ENCODE measurements at regions not wholly inside any gene's neighbourhood (a gene's known extent, or its start where the extent isn't known, plus 50 kb on each side); places are given as distances from the start of the nearest gene placed in this dataset.

DNA sequence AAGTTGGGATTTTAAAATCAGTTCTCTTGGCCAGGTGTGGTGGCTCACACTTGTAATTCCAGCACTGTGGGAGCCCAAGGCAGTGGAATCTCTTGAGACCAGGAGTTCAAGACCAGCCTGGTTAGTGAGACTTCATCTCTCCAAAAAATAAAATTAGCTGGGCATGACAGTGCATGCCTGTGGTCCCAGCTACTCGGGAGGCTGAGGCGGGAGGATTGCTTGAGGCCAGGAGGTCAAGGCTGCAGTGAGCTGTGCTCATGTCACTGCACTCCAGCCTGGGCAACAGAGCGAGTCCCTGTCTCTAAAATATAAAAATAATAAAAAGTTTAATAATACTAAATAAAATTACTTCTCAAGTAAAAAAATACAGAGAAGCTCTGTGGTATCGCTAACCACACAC lies 77.5 kb downstream of the FOXA2 start:
- DNase-seq (ENCODE audit: low read depth in 2 of 3, low spot score in 2 of 3): no peak

DNA sequence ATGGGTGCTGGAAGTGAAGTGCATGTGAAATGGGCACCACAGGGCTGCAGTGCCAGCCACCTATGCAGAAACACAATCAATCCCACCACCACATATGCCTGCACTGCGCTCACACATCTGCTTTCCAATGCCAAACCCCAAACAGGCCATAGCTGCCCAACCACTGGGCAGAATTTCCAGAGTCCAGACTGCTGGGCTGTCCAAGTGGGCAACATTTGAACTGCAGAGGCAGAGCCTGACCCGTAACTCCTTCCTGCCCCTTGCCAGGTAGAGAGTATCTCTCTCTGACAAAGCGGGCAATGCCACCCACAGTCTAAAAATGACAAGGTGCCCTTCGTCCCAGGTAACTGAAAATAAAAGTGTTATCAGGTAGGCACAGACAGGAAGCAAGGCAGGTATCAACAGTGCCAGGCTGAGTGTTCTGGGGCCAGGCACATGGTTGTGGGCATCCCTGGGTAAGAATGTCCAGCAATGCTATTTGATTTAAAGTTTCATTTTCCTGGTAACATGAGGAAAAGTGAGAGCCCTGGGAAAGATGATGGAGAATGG lies 79.5 kb downstream of the FOXA2 start:
- DNase-seq (ENCODE audit: low read depth in 2 of 3, low spot score in 2 of 3): no peak

GRCh38 chr20:22503577-22503976 lies 80.8 kb downstream of the FOXA2 start:
- DNase-seq (ENCODE audit: low read depth in 2 of 3, low spot score in 2 of 3): no peak

- DNase-seq (ENCODE audit: low read depth in 2 of 3, low spot score in 2 of 3): no peak
Observed at GRCh38 chr20:22502731-22503191, 81.6 kb downstream of the FOXA2 start.

DNA sequence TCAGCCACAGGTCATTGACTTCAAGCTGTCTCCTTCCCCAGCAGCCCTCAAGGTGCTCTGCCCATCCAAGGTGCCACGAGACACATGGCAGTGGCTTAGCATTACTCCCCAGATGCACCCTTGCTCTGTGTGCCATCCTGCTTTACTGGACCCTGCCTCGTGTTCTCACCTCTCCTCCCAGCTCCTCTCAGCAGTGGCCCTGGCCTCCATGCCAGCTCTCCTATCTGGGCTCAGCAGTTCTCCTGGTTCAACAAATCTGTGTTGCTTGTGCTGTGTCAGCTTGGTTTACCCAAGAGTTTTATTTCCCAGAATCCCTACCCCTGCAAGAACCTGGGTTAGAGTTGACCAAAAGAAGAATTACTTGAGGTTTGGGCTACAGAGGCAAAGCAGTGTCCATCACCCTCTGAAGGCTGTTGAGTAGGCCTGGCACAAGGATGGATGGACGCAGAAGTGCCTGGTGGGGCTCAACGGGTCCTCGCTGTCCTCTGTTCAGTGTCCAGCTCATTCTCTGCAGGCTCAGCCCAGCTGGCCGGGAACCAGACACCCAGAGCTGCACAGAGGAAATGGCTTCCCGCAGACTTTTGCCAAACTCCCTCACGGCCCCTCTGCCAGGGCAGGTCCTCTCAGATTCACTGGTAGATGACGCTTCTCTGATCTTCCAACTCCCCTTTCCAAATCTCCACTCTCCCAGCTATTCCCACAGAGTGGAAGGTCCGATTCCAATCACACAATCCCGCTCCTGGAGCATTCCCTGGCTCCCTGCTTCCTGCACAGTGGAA lies 82.6 kb downstream of the FOXA2 start:
- no peak for DNase-seq (ENCODE audit: low read depth in 2 of 3, low spot score in 2 of 3)

- no peak for DNase-seq (ENCODE audit: low read depth in 2 of 3, low spot score in 2 of 3)
Observed at GRCh38 chr20:22501034-22501433, 83.3 kb downstream of the FOXA2 start.

DNA sequence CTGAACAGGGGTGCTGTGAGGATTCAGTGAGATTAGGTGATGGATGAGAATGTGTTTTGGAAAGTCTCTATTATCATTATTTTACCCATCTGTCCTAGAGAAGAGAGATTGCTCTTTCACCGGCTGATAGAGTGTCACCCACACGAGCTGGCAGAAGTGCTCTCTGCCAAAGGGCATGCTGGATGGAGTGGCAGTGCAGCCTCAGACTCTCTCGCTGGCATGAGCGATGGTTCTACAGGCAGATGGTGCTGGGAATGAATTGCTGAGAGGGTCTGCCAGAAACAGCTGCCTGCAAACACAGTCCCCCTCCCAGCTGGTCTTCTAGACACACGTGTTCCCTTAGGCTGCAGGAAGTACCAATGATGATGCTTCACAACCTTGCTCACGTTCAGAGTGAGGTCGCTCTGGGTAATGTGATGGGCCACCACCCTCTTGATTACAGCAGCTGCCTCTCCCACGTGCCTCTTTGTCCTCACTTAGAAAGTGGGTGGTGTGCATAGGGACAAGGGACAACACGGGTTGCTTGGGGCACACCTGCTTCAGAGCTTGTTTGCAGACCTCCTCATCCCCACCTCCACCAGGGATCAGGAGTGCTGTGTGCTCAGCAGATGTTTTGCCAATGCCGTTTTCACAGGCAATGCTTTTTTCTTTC lies 84.7 kb downstream of the FOXA2 start:
- DNase-seq (ENCODE audit: low read depth in 2 of 3, low spot score in 2 of 3): no peak

GRCh38 chr20:22496817-22497216 lies 87.6 kb downstream of the FOXA2 start:
- no peak for DNase-seq (ENCODE audit: low read depth in 2 of 3, low spot score in 2 of 3)

DNA sequence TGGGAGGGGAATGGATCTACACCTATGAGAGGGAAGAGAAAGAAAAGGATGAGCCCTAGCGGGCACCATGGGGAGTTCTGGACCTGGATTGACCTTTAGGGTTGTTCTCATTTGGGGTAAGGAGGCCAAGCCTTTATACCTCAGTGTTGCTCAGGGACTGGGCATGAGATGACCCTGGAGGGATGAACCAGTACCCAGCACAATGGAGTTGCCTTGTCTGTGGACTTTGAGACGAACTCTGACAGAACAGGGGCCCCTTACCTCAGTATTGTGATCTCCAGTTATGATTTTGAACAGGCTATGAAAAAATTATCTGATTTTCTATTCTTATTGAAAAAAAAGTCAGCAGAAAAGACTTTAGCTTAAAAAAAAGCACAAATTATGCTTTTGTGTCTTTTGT lies 88.6 kb downstream of the FOXA2 start:
- no peak for DNase-seq (ENCODE audit: low read depth in 2 of 3, low spot score in 2 of 3)

- no peak for DNase-seq (ENCODE audit: low read depth in 2 of 3, low spot score in 2 of 3)
Observed at GRCh38 chr20:22495172-22495571, 89.2 kb downstream of the FOXA2 start.

GRCh38 chr20:22492497-22492896 lies 91.9 kb downstream of the FOXA2 start:
- DNase-seq (ENCODE audit: low read depth in 2 of 3, low spot score in 2 of 3): no peak

GRCh38 chr20:22491194-22491505 lies 93.2 kb downstream of the FOXA2 start:
- no peak for DNase-seq (ENCODE audit: low read depth in 2 of 3, low spot score in 2 of 3)

DNA sequence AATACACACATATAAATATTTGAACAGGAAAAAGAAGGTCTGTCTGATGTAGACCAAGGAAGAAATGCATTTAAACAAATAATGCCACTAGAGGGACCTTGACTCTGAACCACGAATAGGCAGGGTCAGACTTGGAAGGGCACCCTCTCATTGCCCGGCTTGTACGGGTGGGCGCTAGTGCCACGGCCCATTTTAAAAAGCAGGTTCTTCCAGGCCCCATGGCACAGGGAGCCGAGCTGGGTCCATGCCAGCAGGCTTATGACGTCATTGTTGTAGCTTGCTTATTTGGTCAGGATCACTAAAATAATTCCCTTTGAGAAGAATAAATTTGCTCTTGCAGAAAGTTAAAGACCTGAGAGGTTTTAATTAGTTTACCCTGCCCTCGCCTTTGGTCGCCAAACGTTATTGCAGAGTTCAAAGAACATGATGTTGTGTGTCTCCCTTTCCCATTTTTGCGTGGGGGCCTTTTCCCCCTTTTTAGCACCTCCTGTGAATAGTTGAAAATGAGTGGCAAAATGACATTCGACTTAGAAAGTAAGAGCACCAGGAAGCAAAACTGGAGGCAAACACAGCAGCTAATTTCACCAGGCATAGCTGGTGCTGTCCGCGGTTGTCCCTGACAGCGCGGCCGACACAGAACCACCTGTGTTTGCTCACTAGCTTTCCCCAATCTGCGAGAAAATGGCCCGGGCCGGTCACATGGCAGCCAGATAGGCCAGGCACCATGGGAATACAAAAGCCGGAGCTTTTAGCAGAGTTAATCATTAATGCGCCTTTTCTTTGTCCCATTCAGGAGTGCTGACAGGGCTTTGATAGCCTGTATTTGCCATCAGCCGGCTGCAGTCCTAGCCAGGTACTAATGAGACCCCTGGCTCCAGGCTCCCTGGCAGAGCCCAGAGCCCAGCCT lies 93.8 kb downstream of the FOXA2 start:
- DNase-seq (ENCODE audit: low read depth in 2 of 3, low spot score in 2 of 3): no peak

DNA sequence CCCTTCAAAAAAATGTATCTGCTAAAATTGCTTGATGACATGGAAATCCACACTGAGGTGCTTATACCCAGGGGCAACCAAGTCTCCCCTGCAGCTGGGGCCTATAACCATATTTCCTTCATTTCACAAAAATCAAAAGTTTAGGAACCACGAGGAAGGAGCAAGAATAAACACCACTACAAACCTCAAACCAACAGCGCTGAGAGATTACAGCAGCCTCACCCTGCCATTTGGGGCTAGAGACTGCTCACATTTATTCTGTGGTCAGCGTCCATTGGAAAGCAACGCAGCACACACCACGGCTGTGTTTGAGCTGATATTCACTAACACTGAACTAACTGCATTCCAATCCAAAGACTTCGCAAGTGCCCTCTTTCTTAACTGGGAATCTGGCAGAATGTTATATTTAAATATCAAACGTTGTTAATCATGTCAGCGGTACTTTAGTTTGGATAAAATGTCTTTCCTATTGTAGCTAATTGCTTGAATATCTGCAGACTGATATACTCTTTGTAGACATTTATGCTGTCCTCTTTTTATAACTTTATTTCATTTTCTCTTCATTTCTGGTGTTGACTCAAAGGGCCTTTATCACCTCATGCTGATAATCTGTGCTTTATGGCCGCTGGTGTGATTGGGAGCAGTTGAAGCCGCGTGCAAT lies 94.6 kb downstream of the FOXA2 start:
- DNase-seq (ENCODE audit: low read depth in 2 of 3, low spot score in 2 of 3): no peak

DNA sequence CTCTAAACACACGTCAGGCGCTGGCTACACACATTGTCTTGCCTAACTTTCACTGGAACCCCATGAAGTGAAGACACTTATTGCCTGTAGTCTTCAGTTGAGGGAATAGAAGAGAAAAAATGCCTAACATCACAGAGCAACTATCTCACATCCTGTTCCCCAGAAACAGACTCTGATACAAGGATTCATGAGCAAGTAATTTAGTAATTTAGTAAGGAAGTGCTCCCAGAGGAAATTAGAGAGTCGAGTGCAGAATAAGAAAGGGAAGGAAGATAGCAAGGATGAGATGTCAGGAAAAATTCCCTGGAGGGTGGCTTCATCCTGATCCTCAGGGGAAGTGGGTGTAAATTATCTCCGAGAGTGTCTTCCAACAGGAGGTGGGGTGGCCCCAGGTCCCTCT lies 104.0 kb downstream of the FOXA2 start:
- DNase-seq (ENCODE audit: low read depth in 2 of 3, low spot score in 2 of 3): no peak

GRCh38 chr20:22475662-22476061 lies 108.7 kb downstream of the FOXA2 start:
- DNase-seq (ENCODE audit: low read depth in 2 of 3, low spot score in 2 of 3): no peak

DNA sequence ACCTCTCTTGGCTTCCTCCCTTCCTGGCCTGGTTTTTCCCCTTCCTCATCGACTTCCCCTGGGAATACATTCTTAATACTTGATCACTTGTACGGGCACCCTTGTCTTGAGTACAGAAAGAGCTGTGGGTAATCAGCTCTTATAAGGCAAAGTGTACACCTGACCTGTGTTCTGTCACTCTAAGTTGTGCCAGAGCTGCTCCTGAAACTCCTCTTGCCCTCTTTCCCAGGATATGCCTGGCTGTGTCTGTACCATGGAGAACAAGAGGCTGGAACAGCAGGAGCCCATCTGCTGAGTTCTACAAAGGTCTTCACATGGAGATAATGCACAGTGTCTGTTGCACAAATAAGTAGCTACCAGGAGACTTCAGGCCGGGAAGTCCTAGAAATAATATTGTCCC lies 110.1 kb downstream of the FOXA2 start:
- no peak for DNase-seq (ENCODE audit: low read depth in 2 of 3, low spot score in 2 of 3)

DNA sequence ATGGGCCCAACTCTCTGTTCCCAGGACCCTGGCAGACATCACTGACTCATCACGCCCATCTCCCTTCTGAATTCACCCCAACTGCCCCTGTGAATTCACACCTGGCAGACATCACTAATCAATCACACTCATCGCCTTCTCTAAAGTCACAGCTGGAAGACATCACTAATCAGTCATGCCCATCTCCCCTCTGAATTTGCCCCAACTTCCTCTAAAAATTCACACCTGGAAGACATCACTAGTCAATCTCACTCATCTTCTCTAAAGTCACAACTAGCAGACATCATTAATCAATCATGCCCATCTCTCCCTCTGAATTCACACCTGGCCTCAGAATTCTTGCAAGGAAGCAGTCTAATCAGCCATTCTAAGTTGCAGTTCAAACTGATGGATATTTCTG lies 111.1 kb downstream of the FOXA2 start:
- DNase-seq (ENCODE audit: low read depth in 2 of 3, low spot score in 2 of 3): no peak

DNA sequence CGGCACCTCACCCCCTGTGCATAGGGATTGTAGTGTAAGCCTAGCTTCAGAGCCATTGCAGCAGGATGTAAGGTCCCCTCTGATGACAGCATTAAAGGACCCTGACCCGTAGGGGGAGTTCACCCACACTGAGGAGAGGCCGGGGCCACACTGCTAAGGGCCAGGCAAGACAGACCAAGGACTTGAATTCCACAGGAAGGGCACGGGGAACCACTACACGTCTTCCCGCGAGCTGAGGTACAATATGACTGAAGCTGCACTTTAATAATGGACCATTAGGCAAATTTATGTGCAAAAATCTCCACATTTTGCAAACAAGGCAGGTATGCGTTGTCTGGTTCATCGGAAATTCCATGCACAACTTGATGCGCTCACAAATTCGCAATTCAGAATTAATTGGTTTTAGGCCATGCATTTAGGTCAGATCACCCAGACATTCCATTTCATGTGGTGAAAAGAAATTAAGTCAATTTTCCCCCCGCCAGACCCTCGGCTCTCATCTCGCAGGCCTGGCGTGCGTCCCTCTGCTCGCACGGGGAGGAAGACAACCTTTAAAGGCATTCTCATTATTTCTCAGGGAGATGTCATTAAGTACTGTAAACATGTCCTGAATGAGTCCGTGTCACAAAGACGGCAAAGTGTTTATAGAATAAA lies 111.8 kb downstream of the FOXA2 start:
- no peak for DNase-seq (ENCODE audit: low read depth in 2 of 3, low spot score in 2 of 3)

DNA sequence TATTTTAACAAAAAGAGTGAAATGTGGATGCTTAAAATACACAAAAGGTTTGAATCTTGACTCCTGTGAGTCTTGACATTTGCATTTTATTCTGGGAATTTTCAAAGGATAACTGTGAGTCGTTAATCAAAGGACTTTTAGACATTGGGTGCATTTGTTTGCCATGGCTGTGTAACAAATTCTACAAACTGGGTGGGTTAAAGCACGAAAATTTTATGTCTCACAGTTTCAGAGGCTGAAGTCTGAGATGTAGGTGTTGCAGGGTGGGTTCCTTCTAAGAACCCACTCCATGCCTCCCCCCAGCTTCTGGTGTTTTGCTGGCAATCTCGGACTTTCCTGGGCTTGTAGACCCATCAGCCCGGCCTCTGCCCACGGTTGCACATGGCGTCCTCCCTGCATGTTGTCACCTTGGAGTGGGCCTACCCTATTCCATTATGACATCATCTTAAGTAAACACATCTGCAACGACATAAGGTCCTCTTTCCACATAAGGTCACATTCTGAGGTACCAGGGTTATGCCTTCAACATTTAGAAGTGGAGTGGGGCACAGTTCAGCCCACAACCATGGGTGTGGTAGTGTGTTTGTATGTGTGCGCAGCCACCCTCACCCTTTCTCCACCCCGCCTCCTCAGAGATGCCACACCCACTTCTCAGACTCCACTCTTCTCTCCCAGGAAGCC lies 113.1 kb downstream of the FOXA2 start:
- no peak for DNase-seq (ENCODE audit: low read depth in 2 of 3, low spot score in 2 of 3)

All from hematopoietic multipotent progenitor cell (in vitro differentiated cells).